Endothelial cell (in vitro differentiated cells): ENCODE measurements at regions not wholly inside any gene's neighbourhood (a gene's known extent, or its start where the extent isn't known, plus 50 kb on each side); places are given as distances from the start of the nearest gene placed in this dataset.

Experiments
- DNase-seq: peaks from one replicate; pipeline ENCODE4 v3.0.0; 2021; ENCODE audit warnings: low spot score
- H3K27ac Mint-ChIP-seq: one replicate; pipeline ENCODE4 v1.8.0; 2021; ENCODE audit warnings: mixed read lengths, inconsistent platforms; ENCODE audit not compliant: unreplicated experiment
- H3K27me3 Mint-ChIP-seq: one replicate; pipeline ENCODE4 v1.8.0; 2021; ENCODE audit warnings: mild to moderate bottlenecking, moderate library complexity, mixed read lengths, inconsistent platforms; ENCODE audit not compliant: unreplicated experiment
- H3K36me3 Mint-ChIP-seq: one replicate; pipeline ENCODE4 v1.8.0; 2021; ENCODE audit warnings: mild to moderate bottlenecking, low read depth, mixed read lengths, inconsistent platforms; ENCODE audit not compliant: unreplicated experiment
- H3K4me1 Mint-ChIP-seq: one replicate; pipeline ENCODE4 v1.8.0; 2021; ENCODE audit warnings: mild to moderate bottlenecking, mixed read lengths, inconsistent platforms; ENCODE audit not compliant: unreplicated experiment
- H3K4me3 Mint-ChIP-seq: one replicate; pipeline ENCODE4 v1.8.0; 2021; ENCODE audit warnings: mild to moderate bottlenecking, mixed read lengths, inconsistent platforms; ENCODE audit not compliant: unreplicated experiment
- H3K9me3 Mint-ChIP-seq: one replicate; pipeline ENCODE4 v1.8.0; 2021; ENCODE audit warnings: mixed read lengths, inconsistent platforms; ENCODE audit not compliant: unreplicated experiment
- CTCF ChIP-seq: fragments of 200-600 bp; sonication (generic); IDR thresholded peaks from one replicate; pipeline ENCODE4 v1.5.0; 2021; ENCODE audit warnings: antibody characterized with exemption; ENCODE audit not compliant: unreplicated experiment

DNA sequence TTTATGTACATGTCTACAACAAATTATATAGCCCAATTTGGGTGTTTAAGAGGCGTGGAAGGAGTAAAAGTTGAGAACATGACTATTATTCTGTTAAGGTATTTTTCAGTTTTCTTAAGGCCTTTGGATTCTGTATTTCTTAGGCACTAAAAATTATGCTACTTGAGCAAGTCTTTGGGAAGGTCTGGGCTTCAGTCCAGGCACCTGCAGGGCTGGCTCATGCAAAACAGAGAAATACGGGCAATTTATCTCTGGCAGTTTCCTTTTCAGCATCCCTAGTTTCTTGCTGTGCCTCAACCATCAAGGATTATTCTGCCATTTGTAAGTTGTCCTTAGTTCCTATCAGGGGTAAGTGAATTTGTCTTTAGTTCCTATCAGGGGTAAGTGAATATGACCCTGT lies 358.8 kb upstream of the B3GALT2 start:
- TF ChIP-seq CTCF = no peak
- Mint-ChIP-seq H3K9me3 (no peaks in the 10 kb centered on the region), H3K27me3 (no peaks in the 10 kb centered on the region), H3K27ac (no peak overlapping the region), H3K4me3 (no peak overlapping the region), H3K4me1 (peaks cover 5% of the 10 kb centered on the region), H3K36me3 (no peaks in the 10 kb centered on the region)
- no peak for DNase-seq

GRCh38 chr1:193543259-193543658 lies 356.8 kb upstream of the B3GALT2 start:
- no peak overlapping the region for H3K4me3 Mint-ChIP-seq
- DNase-seq = no peak
- TF ChIP-seq CTCF = no peak
- H3K27me3 Mint-ChIP-seq = no peaks in the 10 kb centered on the region
- peaks cover 5% of the 10 kb centered on the region for H3K4me1 Mint-ChIP-seq
- H3K27ac Mint-ChIP-seq = no peak overlapping the region
- no peaks in the 10 kb centered on the region for H3K36me3 Mint-ChIP-seq
- H3K9me3 Mint-ChIP-seq = no peaks in the 10 kb centered on the region

DNA sequence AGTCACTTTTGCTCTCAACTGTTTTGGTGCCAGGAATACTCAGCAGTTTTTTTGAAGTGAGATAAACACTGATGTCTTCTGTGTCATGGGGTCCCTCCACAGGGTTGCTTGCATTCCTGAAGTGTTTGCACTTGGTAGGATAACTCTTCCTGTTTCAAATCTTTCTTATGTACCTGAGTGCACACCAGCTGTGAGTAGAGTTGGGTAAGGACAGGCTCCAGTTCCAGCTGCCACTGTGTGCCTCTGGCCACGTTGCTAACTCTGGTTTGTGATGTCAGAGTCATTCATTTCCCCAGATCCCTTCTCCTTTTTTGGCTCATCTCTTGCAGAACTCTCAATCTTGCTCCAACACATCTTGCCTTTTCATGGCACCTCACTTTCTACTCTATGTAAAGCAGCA lies 356.3 kb upstream of the B3GALT2 start:
- Mint-ChIP-seq H3K27me3 (no peaks in the 10 kb centered on the region), H3K27ac (no peak overlapping the region), H3K4me3 (no peak overlapping the region), H3K36me3 (no peaks in the 10 kb centered on the region), H3K4me1 (peaks cover 5% of the 10 kb centered on the region), H3K9me3 (no peaks in the 10 kb centered on the region)
- no peak for DNase-seq
- no peak for TF ChIP-seq CTCF

DNA sequence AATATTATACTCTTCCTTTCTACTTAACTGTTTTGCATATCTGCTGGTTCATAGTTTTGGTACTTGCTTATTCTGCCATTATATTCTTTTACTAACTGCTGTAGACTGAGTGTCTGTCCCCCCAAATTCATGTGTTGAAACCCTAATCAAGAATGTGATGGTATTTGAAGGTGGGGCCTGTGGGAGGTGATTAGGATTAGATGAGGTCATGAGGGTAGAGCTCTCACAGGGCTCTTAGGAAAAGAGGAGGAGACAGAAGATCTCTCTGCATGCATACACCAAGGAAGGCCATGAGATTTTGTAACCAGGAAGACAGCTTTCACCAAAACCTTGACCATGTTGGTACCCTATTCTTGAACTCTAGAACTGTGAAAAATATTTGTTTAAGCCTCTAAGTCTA lies 354.1 kb upstream of the B3GALT2 start:
- H3K27me3 Mint-ChIP-seq = no peaks in the 10 kb centered on the region
- no peak for DNase-seq
- no peak overlapping the region for H3K4me3 Mint-ChIP-seq
- no peak overlapping the region for H3K27ac Mint-ChIP-seq
- no peaks in the 10 kb centered on the region for H3K36me3 Mint-ChIP-seq
- H3K9me3 Mint-ChIP-seq = no peaks in the 10 kb centered on the region
- no peak for TF ChIP-seq CTCF
- H3K4me1 Mint-ChIP-seq = no peaks in the 10 kb centered on the region

- Mint-ChIP-seq H3K27me3 (no peaks in the 10 kb centered on the region), H3K27ac (no peak overlapping the region), H3K9me3 (no peaks in the 10 kb centered on the region), H3K4me1 (no peaks in the 10 kb centered on the region), H3K36me3 (no peaks in the 10 kb centered on the region), H3K4me3 (no peak overlapping the region)
- no peak for DNase-seq
- TF ChIP-seq CTCF = no peak
Measured at GRCh38 chr1:193539731-193540459, 353.5 kb upstream of the B3GALT2 start.
